Activated CD8-positive, alpha-beta T cell treated with anti-CD3 and anti-CD28 coated beads, Interleukin-2, amount 10 ng/mL, durations not matched to agents 7 days and 5 days (primary cell): ENCODE measurements at regions not wholly inside any gene's neighbourhood (a gene's known extent, or its start where the extent isn't known, plus 50 kb on each side); places are given as distances from the start of the nearest gene placed in this dataset.

Experiments used
- ATAC-seq: fragments of 150-1000 bp; cut with Tn5 transposase; one replicate; pipeline ENCODE4 v1.10.0; 2021; ENCODE audit warnings: moderate library complexity
- CTCF ChIA-PET: fragments of 350-600 bp; sonication (Branson Sonifier 250); formaldehyde crosslinking; loops from one replicate; lab custom pipeline; 2021; ENCODE audit warnings: antibody characterized with exemption; lab: Charles Lee
- POLR2A ChIA-PET: fragments of 350-600 bp; sonication (Branson Sonifier 250); formaldehyde crosslinking; loops from one replicate; lab custom pipeline; 2021; ENCODE audit warnings: antibody characterized with exemption; lab: Charles Lee
- DNase-seq: peaks from one replicate; pipeline ENCODE4 v3.0.0-alpha.2; 2020
- H3K27ac Mint-ChIP-seq: one replicate; pipeline ENCODE4 v1.8.0; 2021; ENCODE audit warnings: mild to moderate bottlenecking, mixed read lengths
- H3K27me3 Mint-ChIP-seq: one replicate; pipeline ENCODE4 v1.8.0; 2021; ENCODE audit warnings: low read depth, mixed read lengths
- H3K36me3 Mint-ChIP-seq: one replicate; pipeline ENCODE4 v1.8.0; 2021; ENCODE audit warnings: low read depth, mixed read lengths
- H3K4me1 Mint-ChIP-seq: one replicate; pipeline ENCODE4 v1.8.0; 2021; ENCODE audit warnings: low read depth, mixed read lengths
- H3K4me3 Mint-ChIP-seq: one replicate; pipeline ENCODE4 v1.8.0; 2021; ENCODE audit warnings: mild to moderate bottlenecking, mixed read lengths
- H3K9me3 Mint-ChIP-seq: one replicate; pipeline ENCODE4 v1.8.0; 2022; ENCODE audit warnings: mixed read lengths; ENCODE audit not compliant: insufficient read depth

DNA sequence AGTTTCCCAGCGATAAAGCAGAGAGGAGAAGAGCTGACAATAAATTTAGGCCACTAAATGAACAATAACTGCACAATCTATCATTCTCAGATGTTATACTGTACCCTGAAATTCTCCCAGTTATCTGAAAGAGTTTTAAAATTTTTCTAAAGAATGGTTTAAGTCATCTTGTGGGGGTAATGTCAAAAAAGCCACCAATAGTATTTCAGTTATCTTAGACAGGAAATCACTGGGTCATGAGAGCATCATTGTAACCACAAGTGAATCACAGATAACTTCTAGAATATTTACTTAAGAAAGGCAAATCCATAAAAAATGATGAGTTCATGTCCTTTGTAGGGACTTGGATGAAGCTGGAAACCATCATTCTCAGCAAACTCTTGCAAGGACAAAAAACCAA lies 147.1 kb downstream of the DNAJB9 start:
- ATAC-seq (no peak), DNase-seq (no peak)
- no peaks in the 10 kb centered on the region for H3K36me3 Mint-ChIP-seq
- no peaks in the 10 kb centered on the region for H3K4me1 Mint-ChIP-seq
- CTCF ChIA-PET = no interaction called here
- H3K27ac Mint-ChIP-seq = no peak overlapping the region
- no peak overlapping the region for H3K4me3 Mint-ChIP-seq
- no peaks in the 10 kb centered on the region for H3K9me3 Mint-ChIP-seq
- H3K27me3 Mint-ChIP-seq = no peaks in the 10 kb centered on the region
- POLR2A ChIA-PET = no interaction called here

DNA sequence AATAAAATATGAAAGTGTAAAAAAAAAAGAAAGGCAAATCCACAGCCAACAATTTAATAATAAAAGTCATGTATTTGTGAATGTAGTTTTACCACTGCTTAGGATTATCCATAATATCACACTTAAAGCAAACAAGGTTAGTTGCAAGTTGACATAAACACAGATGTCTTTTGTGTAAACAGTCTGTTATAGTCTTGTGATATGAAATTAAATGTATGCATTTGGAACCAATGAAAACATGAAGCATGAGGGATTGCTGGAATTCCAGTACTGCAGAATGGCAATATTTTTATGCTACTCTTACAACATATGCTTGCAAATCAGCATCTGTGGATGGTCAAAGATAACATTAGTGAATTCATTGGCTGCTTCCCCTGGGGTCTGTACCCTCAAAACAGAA lies 148.1 kb downstream of the DNAJB9 start:
- Mint-ChIP-seq H3K9me3 (no peaks in the 10 kb centered on the region), H3K4me1 (no peaks in the 10 kb centered on the region), H3K36me3 (no peaks in the 10 kb centered on the region), H3K27ac (no peak overlapping the region), H3K4me3 (no peak overlapping the region), H3K27me3 (no peaks in the 10 kb centered on the region)
- DNase-seq (no peak), ATAC-seq (no peak)
- CTCF ChIA-PET = no interaction called here
- POLR2A ChIA-PET = no interaction called here

DNA sequence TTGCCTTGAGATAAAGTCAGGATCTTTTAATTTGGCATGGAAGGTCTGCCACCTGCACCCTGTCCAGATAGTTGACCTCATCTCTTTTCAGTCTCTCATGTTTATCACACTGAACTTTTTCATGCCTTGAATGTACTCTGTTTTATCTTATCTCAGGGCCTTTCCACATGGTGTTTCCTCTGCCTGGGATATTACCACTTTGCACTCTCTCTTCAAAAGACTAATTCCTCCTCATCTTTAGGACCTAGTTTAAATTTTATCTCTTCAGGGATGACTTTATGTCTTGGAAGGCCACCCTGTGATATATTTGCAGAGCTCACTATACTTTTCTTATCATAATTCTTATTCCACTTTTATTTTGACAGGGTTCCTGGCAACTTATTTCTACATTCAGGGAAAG lies 150.0 kb downstream of the DNAJB9 start:
- Mint-ChIP-seq H3K27me3 (no peaks in the 10 kb centered on the region), H3K4me1 (no peaks in the 10 kb centered on the region), H3K9me3 (no peaks in the 10 kb centered on the region), H3K36me3 (no peaks in the 10 kb centered on the region), H3K27ac (no peak overlapping the region), H3K4me3 (no peak overlapping the region)
- CTCF ChIA-PET = no interaction called here
- POLR2A ChIA-PET = no interaction called here
- no peak for DNase-seq
- ATAC-seq = no peak

DNA sequence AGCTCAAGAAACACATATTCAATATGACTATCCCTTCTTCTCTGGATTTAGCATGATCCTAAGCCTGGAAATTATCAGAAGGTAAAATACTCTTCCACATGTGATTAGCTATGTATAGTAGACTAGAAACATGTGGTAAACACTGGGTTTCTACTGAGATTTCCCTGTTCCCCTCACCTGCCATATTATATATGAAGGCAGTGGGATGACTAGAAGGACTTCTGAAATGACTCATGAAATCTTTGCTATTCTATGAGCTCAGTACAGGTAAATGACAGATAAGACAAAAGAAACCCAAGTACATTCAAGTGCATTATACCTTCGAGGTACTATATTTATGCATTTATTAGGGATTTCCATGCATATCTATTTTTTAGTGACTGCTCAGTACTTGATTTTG lies 152.9 kb downstream of the DNAJB9 start:
- H3K27me3 Mint-ChIP-seq = no peaks in the 10 kb centered on the region
- DNase-seq (no peak), ATAC-seq (no peak)
- no peaks in the 10 kb centered on the region for H3K4me1 Mint-ChIP-seq
- CTCF ChIA-PET = no interaction called here
- H3K9me3 Mint-ChIP-seq = no peaks in the 10 kb centered on the region
- H3K4me3 Mint-ChIP-seq = no peak overlapping the region
- POLR2A ChIA-PET = no interaction called here
- H3K27ac Mint-ChIP-seq = no peak overlapping the region
- no peaks in the 10 kb centered on the region for H3K36me3 Mint-ChIP-seq

DNA sequence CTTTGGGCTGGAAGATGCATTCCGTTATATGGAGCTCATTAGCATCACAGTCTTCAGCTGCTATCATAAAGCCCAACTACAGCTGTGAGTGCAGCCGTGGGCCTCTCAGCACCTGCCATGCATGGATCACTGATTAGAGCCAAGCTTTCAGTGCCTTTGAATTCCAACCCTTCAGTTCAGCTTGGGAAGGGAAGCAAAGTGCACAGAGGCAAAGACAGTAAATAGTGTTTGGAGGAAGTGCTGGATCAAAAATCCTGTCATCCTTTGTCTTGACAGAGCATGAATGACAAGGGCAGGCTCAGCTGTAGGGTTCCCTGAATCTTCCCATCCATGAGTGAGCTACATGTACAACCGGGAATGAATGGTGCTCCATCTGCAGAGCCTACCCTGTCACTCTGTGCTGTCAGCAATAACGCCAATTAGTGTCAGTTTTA lies 153.7 kb downstream of the DNAJB9 start:
- no peak for ATAC-seq
- no peak overlapping the region for H3K27ac Mint-ChIP-seq
- no peaks in the 10 kb centered on the region for H3K9me3 Mint-ChIP-seq
- ChIA-PET POLR2A (interaction anchor here (0.7 kb wide), 1 partner anchor 11 kb away, joined by 3 read pairs; no protein-coding TSS in a partner anchor), CTCF (no interaction called here)
- H3K4me1 Mint-ChIP-seq = no peaks in the 10 kb centered on the region
- no peaks in the 10 kb centered on the region for H3K36me3 Mint-ChIP-seq
- no peak for DNase-seq
- H3K4me3 Mint-ChIP-seq = no peak overlapping the region
- no peaks in the 10 kb centered on the region for H3K27me3 Mint-ChIP-seq

DNA sequence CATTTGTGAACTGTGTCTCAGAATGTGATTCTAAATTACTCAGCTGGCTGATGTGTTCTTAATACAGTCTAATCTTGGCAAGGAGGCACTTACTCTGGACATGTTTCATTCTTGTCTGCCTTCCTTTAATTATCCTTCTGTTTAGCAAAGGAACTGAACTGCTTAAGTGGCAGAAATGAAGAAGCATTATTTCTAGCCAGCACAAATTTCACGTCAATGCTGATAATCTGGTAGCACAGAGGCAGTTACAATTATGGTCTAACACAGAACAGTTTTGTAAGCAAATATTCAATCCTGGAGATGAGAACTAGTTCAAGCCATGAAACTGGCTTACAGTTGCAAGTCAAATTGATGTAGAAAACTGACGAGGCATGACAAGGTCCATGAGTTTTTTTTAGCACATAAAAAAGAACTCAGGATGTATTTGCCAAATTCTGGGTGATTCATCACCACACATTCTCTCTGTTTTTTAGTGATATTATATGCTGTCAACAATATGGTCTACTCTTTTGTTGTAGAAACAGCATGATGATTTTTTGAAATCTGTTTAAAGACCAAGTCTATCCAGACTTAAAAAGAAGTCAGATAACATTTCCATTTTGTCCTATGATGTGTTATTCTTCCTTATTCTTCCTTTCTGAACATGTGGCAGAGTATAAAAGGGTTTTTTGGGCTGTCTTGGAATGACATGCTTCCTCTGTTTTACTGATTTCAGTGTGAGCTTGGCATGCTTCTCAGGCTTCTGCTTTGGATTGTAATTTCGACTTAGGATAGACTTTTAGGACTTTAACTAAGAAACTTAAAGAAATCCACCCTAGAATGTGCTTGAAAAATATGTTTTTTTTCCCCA lies 154.8 kb downstream of the DNAJB9 start:
- ATAC-seq = no peak
- POLR2A ChIA-PET = no interaction called here
- H3K4me1 Mint-ChIP-seq = no peaks in the 10 kb centered on the region

DNA sequence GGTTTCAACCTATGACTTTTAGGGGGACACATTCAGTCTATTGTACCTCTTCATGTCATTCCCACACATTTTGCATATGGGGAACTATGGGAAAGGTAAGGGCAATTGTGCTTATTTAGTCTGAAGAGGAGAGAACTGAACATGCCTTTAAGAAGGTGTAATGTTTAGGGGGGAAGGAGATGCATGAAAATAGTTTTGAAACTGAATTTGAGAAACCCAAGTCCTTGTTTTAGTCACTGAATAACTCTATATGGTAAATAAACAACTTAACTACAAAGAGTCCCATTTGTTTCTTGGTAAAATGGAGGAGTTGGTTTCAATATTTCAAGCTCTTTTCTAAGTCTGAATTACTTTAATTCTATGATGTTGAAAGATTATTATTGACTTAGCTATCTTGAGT lies 166.1 kb downstream of the DNAJB9 start:
- CTCF ChIA-PET = no interaction called here
- ATAC-seq = no peak
- no peak for DNase-seq
- POLR2A ChIA-PET = no interaction called here
- Mint-ChIP-seq H3K27ac (no peak overlapping the region), H3K36me3 (no peaks in the 10 kb centered on the region), H3K4me1 (no peaks in the 10 kb centered on the region), H3K4me3 (no peak overlapping the region), H3K9me3 (no peaks in the 10 kb centered on the region), H3K27me3 (no peaks in the 10 kb centered on the region)

More for the DNA sequence above, 154.8 kb downstream of the DNAJB9 start:
- Mint-ChIP-seq H3K4me3 (no peak overlapping the region), H3K36me3 (no peaks in the 10 kb centered on the region), H3K27me3 (no peaks in the 10 kb centered on the region), H3K27ac (no peak overlapping the region), H3K9me3 (no peaks in the 10 kb centered on the region)
- CTCF ChIA-PET = no interaction called here
- DNase-seq = no peak

DNA sequence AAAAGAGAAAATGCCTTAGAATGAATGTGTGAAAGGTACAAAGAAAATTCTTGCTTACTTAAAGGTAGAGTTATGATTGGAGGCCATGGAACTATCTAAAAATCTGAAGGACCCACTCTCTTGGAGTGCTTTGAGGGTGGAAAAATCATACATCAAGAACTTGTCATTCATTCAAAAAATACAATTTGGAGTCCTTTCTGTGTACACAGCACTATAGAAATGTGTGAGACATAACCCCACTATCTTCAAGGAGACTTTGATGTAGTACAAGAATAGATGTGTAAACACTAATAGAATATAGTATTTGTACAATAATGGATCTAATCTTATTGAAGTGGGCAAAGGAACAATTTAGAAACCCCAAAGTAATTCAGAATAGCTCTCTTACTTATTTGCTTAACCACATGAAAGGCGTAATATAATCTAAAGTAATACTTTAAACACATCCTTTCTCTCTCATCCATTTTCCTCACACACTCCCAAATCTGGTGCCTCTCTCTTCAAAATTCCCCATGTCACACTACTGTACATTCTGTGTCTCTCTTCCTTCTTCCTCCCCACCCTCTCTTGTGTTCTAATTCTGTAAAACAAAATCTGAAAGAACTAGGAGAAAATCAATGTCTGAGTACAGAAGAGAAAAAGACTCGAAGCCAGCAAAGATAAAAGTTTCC lies 166.7 kb downstream of the DNAJB9 start:
- DNase-seq (no peak), ATAC-seq (no peak)
- ChIA-PET CTCF (no interaction called here), POLR2A (interaction anchor here (0.7 kb wide), 1 partner anchor 11 kb away, joined by 3 read pairs; no protein-coding TSS in a partner anchor)
- Mint-ChIP-seq H3K4me1 (no peaks in the 10 kb centered on the region), H3K27ac (no peak overlapping the region), H3K27me3 (no peaks in the 10 kb centered on the region), H3K9me3 (no peaks in the 10 kb centered on the region), H3K36me3 (no peaks in the 10 kb centered on the region), H3K4me3 (no peak overlapping the region)

DNA sequence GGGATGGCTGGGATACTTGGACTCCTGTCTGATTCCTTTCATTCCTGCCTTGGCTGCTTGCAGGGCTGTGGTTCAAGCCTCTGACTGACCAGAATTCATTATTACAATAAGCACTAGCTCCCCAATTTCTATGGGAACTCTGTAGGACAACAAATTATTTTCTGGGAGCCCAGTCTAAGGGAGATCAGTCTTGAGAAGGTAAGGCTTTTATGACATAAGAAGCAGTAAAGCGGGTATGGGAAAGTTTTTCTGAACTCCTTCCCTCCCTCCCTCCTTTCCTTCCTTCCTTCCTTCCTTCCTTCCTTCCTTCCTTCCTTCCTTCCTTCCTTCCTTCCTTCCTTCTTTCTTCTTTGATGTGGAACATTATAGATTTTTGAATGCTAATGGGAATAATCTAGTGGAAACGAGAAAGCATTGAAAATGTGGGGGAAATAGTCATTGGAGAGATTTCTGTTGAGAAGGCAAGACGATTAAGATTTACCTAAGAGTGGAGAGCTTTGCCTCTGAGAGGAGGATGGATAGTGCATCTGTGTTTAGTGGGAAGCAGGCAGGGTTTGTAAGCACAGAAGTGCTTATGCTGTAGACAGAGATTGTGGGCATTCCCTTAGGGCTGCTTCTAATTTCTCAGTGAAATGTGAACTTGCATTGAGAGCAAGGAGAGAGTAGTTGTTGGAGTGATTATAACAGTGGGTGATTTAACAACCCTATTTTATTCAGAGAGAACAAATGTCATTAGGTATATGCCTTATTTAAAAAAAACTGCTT lies 201.5 kb downstream of the DNAJB9 start:
- Mint-ChIP-seq H3K4me3 (no peak overlapping the region), H3K4me1 (no peaks in the 10 kb centered on the region), H3K27me3 (no peaks in the 10 kb centered on the region), H3K36me3 (no peaks in the 10 kb centered on the region), H3K9me3 (no peaks in the 10 kb centered on the region), H3K27ac (no peak overlapping the region)
- ChIA-PET POLR2A (no interaction called here), CTCF (no interaction called here)
- ATAC-seq (no peak), DNase-seq (no peak)

DNA sequence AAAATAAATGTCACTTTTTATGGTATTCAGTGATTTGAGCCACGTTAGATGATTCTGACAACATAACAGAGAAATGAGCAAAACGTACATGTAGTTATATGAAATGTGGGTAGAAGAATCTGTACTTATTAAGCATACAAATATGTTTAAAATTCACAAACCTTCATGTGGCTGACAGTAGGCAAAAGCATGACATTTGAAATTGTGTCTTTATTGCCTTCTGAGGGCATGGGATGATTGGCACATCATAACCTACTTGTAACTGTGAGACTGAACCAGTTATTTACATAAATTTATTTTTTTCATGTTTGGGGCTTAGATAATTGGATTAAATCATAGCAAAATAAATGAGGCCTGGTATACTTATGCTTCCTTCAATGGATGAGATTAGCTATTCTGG lies 202.2 kb downstream of the DNAJB9 start:
- no peaks in the 10 kb centered on the region for H3K27me3 Mint-ChIP-seq
- no peaks in the 10 kb centered on the region for H3K9me3 Mint-ChIP-seq
- CTCF ChIA-PET = no interaction called here
- no peak for ATAC-seq
- no peaks in the 10 kb centered on the region for H3K36me3 Mint-ChIP-seq
- POLR2A ChIA-PET = no interaction called here
- DNase-seq = no peak
- no peak overlapping the region for H3K4me3 Mint-ChIP-seq
- no peaks in the 10 kb centered on the region for H3K4me1 Mint-ChIP-seq
- no peak overlapping the region for H3K27ac Mint-ChIP-seq

DNA sequence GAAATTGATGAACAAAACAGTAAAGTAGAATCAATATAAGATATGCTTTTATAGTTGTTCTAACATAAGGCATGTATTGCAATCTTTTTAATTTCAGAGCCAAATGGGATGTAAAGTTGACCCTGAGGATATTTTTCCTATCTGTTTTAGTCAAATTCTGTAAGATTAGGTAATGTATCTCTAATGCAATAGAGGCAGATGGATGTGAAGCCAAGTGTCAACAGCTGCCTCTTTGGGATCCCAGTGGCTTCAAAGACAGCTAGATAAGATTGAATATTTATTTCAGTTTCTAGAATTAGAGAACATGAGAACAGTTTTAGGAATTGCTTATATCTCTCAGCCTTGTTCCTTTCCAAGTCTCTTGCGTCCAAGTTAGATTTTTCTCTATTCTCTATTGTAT lies 208.3 kb downstream of the DNAJB9 start:
- Mint-ChIP-seq H3K4me3 (no peak overlapping the region), H3K27me3 (no peaks in the 10 kb centered on the region), H3K27ac (no peak overlapping the region), H3K4me1 (no peaks in the 10 kb centered on the region), H3K9me3 (no peaks in the 10 kb centered on the region), H3K36me3 (no peaks in the 10 kb centered on the region)
- no peak for ATAC-seq
- no peak for DNase-seq
- POLR2A ChIA-PET = no interaction called here
- CTCF ChIA-PET = no interaction called here

DNA sequence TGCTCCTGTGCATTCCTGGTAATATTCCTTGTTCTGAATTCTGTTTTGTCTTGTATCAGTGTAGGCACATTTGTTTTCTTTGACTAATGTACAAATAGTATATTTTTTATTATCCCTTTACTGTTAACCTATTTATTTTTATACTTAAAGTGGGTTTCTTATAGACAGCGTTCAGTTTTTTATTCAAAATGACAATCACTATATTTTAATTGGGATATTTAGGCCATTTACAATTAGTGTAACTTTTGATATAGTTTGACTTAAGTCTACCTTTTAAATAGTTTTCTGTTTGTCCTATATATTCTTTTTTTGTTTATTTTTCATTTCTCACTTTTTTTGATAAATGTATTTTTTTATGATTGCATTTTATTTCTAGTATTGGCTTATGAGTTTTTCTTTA lies 219.8 kb downstream of the DNAJB9 start:
- DNase-seq = no peak
- Mint-ChIP-seq H3K9me3 (peaks cover 10% of the 10 kb centered on the region), H3K27ac (no peak overlapping the region), H3K36me3 (no peaks in the 10 kb centered on the region), H3K27me3 (no peaks in the 10 kb centered on the region), H3K4me1 (no peaks in the 10 kb centered on the region), H3K4me3 (no peak overlapping the region)
- ATAC-seq = no peak
- CTCF ChIA-PET = no interaction called here
- POLR2A ChIA-PET = no interaction called here
